GM23248 (cell line): ENCODE measurements at regions not wholly inside any gene's neighbourhood (a gene's known extent, or its start where the extent isn't known, plus 50 kb on each side); places are given as distances from the start of the nearest gene placed in this dataset.

Experiments used
- EZH2 ChIP-seq: fragments of 200-600 bp; sonication (generic); IDR thresholded peaks from 2 replicates; pipeline ENCODE4 v1.6.1; 2018; ENCODE audit warnings: antibody characterized with exemption, mild to moderate bottlenecking; ENCODE audit not compliant: insufficient read depth, poor library complexity, severe bottlenecking
- EZH2phosphoT487 ChIP-seq: fragments of 200-600 bp; sonication (generic); IDR thresholded peaks from 2 replicates; pipeline ENCODE4 v1.6.1; 2018; ENCODE audit warnings: antibody characterized with exemption, moderate library complexity, mild to moderate bottlenecking, low read depth; ENCODE audit not compliant: insufficient read depth

DNA sequence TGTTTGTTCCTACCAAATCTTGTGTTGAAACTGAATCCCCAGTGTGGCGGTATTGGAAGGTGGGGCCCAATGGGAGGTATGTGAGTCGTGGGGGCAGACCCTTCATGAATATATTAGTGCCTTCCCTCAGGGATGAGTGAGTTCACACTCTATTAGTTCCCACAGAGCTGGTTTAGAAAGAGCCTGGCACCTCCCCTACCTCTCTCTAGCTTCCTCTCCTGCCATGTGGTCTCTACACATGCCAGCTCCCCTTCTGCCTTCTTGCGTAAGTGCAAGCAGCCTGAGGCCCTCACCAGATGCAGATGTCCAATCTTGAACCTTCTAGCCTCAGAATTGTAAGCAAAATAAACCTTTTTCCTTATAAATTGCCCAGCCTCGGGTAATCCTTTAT lies 105.8 kb downstream of the SPTSSA start:
- no peak for TF ChIP-seq EZH2
- no peak for TF ChIP-seq EZH2phosphoT487
